Activated CD8-positive, alpha-beta memory T cell treated with anti-CD3 and anti-CD28 coated beads, Interleukin-2, amount 50 U/mL, for 1 hour (primary cell): ENCODE measurements at regions not wholly inside any gene's neighbourhood (a gene's known extent, or its start where the extent isn't known, plus 50 kb on each side); places are given as distances from the start of the nearest gene placed in this dataset.
"Not testable (repeated sequence)": the region's sequence is repeated elsewhere in the genome, so short reads cannot be mapped to it uniquely, and the experiment has no call there.

Experiments used
- DNase-seq: peaks from one replicate; pipeline ENCODE4 v3.0.0-alpha.2; 2020; ENCODE audit errors: extremely low read depth

- no peak for DNase-seq
Observed at GRCh38 chr22:49721211-49721763, 106.4 kb downstream of the BRD1 start.

DNA sequence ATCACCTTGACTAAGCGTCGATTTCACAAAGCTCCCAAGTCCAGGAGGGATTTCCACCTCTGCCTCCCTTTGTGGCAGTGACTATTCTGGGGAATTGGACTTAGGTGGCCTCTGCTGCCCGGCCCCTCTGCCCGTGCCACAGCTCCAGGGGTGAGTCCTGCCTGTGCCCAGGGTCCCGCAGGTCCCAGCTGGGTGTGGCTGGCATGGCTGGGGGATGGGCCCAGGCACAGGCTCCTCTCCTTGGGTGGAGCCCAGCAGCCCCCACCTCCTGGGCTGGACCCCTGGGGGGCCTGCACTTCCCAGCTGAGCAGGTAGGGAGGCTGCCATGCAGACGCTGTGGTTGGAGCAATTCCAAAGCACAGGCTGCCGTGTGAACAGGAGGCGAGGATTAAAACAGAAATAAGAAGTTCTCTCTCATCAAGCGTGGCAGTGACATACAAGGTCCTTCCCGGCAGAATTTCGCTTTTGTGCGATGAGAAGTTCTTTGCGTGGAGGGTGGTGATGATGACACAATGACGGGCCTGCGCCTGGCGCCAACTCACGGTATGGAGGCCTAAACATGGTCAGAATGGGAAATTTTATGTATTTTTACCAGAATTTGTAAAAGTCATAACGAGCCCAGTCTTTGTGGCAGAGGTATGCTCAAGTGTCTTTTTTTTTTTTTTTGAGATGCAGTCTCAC lies 107.3 kb downstream of the BRD1 start:
- no peak for DNase-seq

DNA sequence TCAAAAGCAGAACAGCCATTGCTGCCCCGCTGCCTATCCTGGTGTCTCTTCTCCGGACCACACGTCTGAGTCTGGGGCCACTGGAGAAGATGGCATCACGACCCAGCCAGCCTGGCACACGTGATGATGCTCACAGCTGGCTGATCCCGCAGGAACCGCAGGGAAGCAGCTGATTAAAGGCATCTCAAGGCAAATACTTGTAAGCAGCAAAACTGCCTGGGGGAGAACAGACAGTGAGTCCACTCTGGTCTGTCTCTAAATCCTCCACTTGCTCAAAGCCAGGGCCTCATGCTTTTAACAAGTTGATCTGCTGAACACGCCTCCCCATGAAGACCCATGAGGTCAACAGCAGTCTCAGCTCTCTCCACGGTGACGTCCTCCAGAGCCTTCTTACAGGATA lies 108.6 kb downstream of the BRD1 start:
- no peak for DNase-seq

- no peak for DNase-seq
Observed at GRCh38 chr22:49718396-49718795, 109.3 kb downstream of the BRD1 start.

DNA sequence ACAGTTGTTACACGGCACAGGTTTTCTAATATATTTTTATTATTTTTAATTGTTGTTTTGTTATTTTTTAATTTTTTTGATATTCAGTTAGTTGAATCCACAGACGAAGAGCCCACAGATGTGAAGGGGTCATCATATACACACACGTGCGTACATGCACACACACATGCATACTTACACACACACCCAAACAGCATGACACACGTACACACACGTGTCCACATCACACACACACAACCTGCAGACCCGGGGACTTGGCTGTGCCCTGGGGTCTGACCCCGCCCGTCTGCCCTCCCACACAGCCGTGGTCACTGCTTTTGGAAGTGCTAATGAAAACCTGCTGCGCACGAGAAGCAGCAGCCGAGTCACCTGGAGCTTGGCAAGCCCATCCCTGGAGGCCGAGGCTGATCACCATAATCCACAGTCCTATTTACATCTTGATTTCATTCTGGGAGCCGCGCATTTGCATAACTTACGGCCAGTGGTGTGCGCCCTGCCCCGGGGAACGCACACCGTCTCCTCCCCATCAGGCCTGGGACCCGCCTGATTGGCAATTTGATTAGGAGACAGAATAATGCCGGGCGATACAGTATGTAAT lies 110.3 kb downstream of the BRD1 start:
- DNase-seq, result no peak

GRCh38 chr22:49716441-49716840 lies 111.2 kb downstream of the BRD1 start:
- DNase-seq, result no peak

- no peak for DNase-seq
Observed at GRCh38 chr22:49715450-49715849, 112.2 kb downstream of the BRD1 start.

DNA sequence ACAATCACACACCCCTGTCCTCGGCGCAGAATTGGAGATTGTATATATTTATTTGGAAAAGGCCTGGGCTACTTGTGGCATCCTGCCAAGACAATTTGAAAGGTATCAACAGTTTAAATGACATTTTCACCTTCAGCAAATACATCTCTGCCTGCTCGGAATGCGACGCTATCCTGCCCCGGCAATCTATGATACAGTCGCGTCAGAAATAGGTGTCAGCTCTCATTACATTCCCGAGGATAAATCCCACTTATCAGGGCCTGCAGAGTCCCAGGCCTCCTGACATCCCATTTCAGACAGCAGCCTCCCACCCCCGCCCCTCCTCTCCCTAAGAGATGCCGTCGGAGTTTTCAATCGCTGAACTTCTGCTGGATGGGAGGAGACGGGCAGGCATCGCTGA lies 114.7 kb downstream of the BRD1 start:
- DNase-seq, result no peak

GRCh38 chr22:49712195-49712791 lies 115.4 kb downstream of the BRD1 start:
- DNase-seq, result no peak

- DNase-seq, result no peak
Observed at GRCh38 chr22:49710746-49711145, 116.9 kb downstream of the BRD1 start.

DNA sequence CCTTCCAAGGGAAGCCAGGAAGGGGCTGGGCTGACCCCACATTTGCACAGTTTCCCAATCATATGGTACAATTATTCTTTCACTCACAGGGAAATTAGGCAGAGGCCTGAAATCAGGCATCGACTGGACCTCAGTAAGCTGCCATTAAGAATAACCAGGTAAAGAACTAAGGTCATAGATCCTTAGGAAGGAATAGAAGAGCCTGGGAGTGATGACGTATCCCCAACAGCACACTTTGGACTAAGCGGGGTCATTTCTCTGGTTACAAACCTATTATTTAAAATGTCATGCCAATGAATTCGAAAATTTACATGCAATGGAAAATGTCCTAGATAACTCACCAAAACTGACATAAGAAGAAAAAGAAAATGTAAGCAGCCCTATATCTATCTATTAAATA lies 118.2 kb downstream of the BRD1 start:
- no peak for DNase-seq

DNA sequence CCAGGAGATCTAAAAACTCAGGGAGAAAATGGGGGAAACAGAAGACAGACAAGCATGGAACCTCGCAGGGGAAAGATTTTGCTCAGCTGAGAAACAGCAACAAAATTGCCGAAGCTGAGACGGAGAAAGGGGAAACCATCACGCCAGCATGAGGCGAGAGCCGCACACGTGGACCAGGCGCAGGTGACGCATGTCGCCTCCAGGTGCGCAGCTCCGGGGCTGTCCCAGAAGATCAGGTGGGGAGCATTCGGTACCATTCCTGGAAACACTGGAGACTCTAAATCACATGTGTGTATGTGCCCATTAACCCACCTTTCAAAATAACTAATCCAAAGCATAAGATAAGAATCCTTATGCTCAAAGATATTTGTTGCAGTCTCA lies 121.7 kb downstream of the BRD1 start:
- DNase-seq, result no peak

- no peak for DNase-seq
Observed at GRCh38 chr22:49705216-49705971, 122.3 kb downstream of the BRD1 start.

- DNase-seq, result no peak
Observed at GRCh38 chr22:49704345-49705215, 123.1 kb downstream of the BRD1 start.

DNA sequence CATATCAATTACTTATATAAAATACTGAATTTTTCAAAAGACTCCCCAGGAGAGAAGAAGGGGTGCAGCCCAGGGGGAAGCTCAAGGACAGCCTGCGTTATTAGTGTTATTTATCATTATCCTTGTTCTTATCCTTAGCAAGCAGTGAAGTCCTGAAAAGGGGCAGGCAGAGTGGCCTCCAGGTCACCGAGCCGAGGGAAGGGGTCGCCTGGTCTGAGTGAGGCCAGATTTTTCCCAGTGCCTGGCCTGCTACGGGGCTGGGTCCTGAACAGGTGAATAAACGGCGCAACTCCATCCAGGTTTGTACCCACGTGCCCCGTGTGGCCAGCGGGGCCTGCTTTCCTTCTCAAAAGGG lies 123.7 kb downstream of the BRD1 start:
- DNase-seq, result no peak

GRCh38 chr22:49703505-49703904 lies 124.2 kb downstream of the BRD1 start:
- no peak for DNase-seq

DNA sequence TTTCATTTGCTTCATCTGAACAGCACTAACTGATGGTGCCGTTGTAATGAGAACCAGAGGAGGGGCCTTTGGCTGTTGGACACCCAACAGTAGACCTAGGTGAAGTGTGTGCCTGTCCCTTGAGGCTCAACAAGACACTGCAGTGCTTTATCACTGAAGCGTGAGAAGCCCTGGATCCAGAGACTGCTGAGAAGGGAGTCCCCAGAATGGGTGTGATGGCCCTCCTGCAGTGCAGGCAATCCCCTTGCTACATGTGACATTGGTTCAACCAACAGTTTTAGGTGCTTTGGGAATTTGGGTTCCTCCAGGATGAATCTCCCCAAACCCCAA lies 125.6 kb downstream of the BRD1 start:
- no peak for DNase-seq

- DNase-seq, result no peak
Observed at GRCh38 chr22:49701380-49702067, 126.1 kb downstream of the BRD1 start.

DNA sequence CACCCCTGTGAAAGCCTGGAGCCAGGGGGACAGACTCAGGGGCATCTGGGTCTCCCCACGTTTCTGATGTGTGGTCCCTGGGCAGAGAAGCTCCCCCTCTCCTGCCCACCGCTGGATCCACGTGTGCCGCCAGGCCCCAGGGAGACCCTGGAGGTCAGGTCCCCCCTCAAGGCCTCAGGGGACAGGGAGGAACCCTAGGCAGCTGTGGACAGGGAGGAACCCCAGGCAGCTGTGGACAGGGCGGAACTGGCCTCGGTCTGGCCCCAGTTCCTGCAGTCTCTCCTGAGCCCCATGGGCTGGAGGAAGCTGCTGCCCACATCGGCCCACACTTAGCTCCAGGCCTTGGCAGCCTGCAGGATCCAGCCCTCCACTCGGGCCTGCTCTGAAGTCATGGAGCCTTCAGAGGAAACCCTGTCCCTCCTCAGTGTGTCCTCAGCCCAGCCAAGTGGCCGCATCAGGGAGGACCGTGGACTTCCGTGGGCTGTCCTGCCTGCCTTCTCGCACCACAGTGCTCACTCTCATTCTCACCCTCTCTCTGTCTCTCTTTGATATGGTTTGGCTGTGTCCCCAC lies 127.7 kb downstream of the BRD1 start:
- DNase-seq, result no peak

DNA sequence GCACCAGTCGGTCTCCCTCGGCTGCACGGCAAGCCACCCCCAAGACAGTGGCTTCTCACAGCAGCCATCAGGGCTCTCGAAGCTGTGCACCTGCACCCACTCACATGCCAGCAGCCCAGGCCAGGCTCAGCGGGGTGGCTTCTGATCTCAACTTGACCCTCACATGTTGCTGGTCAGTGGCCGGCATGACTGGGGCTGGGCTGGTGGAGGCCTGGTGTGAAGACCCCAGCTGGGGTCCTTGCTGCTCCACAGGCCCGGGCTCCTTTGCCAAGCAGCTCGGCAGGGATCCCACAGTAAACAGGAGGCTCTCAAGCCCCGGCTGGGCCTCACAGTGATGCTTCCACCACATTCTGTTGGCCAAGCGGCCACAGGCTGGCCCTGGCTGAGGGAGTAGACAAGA lies 128.2 kb downstream of the BRD1 start:
- no peak for DNase-seq

DNA sequence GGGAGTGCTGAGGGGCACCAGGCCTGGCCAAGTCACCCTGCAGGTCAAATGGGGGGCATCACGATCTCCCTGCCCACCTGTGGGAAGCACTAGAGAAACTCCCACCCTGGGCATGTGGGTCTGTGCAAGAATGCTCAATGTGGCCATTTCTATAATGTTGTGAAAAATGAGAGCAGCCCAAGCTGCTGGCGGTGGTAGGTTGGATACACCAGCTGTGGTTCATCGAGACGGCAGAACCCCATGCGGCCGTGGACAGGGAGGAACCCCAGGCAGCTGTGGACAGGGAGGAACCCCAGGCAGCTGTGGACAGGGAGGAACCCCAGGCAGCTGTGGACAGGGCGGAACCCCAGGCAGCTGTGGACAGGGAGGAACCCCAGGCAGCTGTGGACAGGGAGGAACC lies 129.1 kb downstream of the BRD1 start:
- not testable (repeated sequence) for DNase-seq
